NCI-H146 treated with DMSO at 0.1 percent for 48 hours (cell line): ENCODE measurements at regions not wholly inside any gene's neighbourhood (a gene's known extent, or its start where the extent isn't known, plus 50 kb on each side); places are given as distances from the start of the nearest gene placed in this dataset.

Experiments
- DNase-seq: peaks from one replicate; lab custom pipeline; 2025; ENCODE audit not compliant: unreplicated experiment; lab: John Stamatoyannopoulos, UW

DNA sequence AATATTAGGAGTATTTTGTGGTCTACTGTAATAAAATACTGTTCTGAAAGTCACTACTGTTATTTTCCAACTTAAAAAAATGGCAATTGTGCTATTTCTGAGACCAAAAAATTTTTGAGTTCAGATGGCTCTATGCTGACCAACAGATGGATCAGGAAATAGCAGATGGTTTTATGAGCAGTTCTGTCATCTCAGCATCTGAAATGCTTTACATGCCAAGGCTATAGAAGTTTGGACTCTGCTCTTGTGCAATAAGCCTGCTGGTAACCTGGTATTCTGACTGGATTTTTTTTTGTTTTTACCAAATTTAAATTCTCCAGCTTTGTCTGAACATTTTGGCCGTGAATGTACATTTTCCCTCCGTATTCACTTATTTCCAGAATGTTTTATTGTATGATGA is 1127.5 kb downstream of the GRIK2 start:
- no peak for DNase-seq

DNA sequence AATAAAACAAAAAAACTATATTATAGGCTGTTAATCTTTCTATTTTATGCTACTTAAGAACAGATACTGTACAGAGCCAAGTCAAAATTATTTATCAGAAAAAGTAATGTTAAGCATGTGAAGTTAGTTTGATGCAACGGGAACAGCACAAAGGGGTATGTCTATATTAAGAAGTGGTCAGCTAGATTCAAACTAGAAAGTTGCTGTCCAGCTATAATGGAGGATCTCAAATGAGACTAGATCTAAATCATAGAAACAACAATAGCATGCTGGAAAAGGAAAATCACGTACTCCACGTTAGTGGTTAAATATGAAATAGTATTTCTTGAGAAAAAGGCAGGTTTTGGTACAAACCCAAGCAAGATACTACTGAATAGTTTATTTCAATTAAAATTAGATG is 1124.0 kb downstream of the GRIK2 start:
- no peak for DNase-seq

DNA sequence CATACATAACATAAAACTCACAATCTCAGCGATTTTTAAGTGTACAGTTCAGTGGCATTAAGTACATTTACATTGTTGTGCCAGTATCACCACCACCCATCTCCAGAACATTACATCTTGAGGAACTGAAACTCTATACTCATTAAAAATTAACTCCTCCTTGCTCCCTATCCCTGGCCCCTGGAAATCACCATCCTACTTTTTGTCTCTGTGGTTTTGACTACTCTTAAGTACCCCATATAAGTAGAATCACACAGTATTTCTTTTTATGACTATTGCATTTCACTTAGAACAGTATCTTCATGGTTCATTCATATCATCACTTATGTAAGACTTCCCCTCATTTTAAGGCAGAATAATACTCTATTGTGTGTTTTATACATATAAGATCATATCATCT is 1108.1 kb downstream of the GRIK2 start:
- no peak for DNase-seq

DNA sequence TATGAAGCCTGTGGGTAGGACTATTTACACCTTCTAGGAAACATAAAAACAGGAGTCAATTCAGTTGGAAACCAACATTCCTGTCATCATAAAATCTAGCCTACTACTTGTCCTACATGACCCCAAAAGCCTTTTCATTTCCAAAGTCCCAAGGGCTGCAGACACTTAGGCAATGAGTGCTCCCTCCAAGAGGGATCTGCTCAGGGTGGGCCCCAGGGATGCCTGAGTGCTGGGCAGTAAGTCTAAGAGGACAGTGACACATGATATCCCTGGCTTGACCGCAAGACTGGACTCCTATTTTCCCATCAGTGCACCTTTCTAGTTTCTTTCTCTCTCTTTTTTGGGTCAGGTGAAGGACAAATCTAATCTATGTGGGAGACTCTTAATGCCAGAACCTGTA is 1101.3 kb downstream of the GRIK2 start:
- no peak for DNase-seq

DNA sequence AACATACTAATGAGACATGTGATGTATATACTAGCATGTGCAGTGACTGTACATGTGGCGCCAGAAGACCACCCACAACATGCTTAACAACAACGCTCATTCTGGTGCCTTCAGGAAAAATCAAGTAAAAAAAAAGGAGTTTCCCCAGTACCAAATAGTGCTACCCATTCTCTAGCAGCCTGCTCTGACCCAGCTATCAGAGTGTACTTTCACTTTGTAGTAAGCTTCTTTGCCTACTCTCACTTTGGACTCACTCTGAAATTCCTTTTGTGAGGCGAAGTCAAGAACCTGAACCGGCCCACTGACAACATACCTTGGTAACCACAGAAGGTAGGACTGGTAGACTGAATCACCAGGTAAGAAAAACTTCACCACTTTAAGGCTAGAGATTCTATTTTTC is 1100.0 kb downstream of the GRIK2 start:
- DNase-seq: no peak

DNA sequence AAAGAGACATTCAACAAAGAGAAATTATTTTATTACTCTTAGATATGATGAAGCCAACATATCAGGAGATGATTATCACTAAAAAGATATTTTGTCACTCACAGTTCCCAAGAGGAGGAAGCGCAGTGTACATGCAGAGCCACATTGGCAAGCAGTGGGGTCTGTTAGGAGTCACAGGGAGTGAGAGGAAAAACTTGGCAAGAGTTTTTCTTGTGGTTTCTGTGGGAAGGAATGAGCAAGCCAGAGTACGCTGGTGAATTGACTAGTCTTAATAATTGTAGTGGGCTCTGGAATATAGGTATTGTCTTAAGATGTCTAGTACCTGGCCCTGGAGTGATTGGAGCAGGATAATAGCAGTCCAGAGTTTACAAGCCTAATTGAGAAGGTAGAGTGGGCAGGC is 1095.2 kb downstream of the GRIK2 start:
- no peak for DNase-seq

DNA sequence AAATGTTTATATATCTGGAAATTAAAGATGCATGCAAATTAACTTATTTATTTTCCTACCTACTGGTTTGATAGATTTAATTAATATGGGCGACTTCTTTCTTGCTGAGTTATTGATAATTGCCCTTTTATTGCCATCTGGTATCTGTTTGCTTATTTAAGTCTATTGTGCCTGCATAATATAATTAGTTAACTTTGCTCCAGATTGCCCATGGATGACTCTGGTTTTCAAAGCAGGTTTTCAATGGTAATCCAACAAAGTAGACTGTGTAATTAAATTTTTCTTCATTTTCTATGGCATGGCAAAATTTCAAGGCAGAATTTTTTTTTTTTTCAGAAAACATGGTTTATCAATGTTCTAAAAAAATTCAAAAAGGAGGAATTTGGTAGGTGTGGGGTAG is 1092.0 kb downstream of the GRIK2 start:
- no peak for DNase-seq

DNA sequence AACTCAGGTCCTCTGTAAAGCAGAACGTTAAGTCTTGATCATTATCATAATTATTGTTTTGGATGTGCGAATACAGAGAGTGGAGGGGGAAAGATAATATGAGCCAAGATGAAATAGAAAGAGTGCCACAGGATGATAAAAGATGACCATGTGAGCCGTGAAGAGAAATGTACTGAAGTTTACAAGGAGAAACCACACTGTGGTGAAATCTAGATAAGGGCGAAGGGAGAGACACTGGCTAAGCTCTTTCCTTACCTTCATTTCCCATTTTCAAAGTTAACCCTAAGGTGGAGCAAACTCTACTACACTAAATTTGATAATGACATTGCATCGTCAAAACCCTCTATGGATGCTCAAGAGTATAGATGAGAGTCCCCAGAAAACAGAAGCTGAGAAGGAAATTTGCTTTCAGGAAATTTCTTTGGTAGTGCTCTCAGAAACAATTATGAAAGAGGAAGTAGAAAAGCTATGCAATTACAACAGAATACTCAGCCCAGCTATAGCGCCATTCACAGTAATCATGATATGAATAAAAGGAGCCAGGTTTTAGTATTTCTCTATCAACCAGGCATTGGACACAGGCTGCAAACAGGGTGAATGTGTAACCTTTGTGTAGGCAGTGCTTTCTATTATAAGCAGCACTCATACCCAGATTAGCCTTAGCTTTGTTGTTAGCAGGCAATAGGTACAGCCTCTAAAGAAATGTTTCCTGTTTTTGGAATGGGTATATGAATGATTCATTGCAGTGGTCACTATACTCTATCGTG is 1080.7 kb downstream of the GRIK2 start:
- DNase-seq: no peak

DNA sequence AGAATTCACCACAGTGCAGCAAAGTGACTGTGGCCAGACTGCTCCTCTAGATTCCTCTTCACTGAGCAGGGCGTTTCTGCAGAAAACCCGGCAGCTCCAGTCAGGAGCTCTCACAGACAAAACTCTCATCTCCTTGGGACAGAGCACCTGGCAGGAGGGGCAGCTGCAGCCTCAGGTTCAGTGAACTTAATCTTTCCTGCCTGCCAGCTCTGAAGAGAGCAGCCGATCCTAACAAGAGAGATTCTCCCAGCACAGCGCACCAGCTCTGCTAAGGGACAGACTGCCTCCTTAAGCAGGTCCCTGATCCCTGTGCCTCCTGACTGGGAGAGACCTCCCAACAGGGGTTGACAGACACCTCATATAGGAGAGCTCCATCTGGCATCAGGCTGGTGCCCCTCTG is 1065.5 kb downstream of the GRIK2 start:
- DNase-seq: no peak

DNA sequence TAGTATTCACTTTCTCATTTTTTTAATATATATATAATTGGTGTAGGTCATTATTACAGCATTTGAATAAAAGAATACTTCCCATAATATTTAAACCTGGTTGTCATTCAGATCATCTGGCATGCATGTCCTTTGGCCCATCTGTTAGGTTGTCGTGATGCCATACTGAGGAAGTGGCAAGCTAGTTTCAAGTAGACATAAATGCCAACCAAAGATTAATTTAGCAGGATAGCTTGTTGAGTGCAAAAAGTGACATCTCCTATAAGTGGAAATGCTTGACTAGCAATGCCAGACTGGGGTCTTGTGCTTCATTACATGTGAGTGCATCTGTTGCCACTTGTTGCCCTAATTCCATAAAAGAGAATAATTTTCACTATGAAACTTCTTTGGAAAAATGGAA is 1044.7 kb downstream of the GRIK2 start:
- no peak for DNase-seq

DNA sequence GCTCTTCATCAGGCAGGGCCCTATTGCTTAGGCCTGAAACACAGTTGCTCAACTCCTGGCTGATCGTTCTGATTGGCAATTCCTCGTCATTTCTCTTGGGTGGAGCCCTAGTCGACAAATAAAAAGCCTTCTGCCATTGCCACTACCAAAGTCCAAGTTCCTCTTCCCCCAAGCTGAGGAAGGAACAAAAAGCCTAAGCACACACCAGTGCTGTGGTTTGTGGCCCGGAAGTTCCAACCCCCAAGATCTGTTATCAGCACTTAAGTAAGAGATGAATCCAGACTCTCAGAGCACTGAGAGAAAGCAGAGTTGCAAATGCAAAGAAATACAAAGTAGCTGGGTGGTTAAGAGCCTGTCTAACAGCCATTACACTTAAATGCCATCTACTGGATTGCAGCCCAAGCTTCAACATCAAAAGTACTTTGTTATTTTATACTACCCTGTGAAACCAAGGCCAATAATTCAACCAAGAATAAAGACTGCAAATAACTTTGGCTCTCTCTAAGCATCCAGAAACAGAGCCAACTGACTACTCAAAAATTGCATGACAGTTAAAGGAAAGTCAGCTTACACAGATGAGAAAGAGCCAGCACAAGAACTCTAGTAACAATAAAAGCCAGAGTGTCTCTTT is 1024.0 kb downstream of the GRIK2 start:
- no peak for DNase-seq

DNA sequence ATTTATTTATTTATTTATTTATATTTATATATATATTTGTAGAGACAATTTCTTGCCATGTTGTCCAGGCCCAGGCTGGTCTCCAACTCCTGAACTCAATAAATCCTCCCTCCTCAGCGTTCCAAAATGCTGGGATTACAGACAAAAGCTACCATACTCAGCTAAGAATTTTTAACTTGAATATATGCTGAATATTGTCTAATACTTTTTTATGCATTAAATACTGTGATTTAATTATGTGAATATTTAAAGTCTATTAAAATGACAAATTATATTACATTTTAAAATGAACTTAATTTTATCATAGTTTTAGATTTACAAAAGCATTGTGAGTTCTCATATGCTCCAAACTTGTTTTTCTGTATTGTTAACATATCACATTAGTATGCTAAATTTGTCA is 1022.4 kb downstream of the GRIK2 start:
- no peak for DNase-seq

DNA sequence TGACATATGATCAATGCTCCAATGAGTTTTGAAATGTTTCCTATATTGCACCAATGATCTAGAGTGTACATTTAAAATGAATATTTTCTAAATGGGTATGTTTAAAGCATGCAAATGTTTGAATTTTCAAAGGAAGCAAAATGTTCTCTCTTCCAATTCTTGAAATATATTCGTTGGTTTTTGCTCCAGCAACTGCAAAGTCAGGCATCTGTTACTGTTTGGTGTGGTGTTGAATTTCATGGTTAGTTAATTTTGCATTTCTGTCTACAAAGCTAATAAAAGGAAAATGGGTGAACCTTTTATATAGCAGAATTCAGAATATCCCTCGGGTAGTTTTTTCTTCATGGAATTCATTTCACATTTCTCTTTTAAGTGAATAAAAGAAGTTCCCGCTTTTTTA is 1018.3 kb downstream of the GRIK2 start:
- DNase-seq: no peak

DNA sequence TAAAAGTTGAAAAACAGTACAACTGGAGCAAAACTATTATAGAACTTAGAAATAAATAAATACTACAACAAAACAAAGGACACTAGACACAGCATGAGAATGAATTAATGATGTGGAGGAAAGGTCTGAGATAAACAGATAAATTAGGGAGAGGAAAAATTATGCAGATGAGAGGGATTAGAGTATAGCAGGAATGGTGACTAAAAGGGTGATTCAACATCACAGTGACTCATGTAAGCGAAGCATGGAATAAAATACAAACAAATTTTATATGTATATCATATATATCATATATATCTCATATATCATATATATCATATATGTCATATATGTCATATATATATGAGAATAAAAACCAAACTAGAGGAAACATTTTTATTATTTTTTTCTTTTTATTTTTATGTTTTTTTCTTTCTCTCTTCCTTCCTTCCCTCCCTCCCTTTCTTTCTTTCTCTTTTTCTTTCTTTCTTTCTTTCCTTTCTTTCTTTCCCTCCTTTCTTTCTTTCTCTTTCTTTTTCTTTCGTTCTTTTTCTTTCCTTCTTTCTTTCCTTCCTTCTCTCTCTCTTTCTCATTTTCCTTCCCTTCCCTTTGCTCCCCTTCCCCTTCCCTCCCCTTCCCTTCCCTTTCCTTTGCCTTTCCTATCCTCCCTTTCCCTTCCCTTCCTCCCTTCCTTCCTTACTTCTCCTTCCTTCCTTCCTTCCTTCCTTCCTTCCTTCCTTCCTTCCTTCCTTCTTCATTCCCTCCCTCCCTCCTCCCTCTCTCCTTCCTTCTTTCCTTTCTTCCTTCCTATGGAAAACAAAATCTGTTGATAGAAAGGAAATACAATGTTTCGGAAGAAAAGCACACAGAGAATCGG is 1014.6 kb downstream of the GRIK2 start:
- DNase-seq: no peak

DNA sequence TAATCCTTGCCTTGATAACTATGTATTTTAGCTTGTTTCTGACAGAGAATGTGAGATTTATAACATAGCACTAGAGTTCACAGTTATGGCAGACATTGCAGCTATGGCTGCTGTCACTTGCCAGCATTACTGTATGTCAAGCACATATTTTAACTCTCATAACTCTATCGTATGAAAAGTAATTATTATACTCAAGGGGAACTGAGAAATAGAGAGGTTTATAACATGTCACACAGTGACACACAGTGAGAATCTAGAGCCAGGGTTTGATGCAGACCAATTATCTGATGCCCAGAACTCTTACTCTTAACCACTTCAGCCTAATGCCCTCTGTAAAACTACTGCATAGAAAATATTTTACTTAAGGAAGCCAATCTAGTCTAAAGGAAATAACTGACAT is 1012.4 kb downstream of the GRIK2 start:
- no peak for DNase-seq

DNA sequence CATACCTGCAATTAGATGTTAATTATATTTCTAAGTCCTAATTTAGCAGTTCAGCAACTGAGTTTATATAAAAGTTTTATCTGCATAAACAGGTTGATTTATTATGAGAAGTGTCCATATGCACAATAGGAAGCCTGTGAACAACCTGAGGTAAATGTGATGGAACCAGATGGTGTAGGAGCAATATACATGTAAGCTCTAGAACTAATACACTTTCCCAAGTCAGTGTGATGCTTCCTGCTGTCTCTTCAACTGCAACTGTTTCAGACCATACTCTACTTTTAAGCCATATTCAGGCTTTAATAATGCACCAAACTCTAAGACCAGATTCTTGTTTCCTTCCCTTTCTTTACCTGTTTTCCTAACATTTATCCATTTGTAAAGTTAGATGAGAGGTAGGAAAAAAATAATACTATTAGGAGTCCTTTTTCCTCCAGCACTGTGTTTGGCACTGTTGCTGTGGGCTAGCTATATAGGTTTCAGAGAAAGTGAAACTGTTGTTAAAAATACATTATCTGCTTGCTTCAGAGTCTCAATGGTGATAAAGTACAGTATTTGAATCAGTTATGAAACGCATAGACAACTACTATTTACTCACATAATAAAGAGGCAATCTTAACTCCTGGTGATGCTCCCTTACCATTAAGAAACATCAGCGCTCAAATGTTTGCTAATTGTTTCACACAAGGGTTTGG is 1009.3 kb downstream of the GRIK2 start:
- no peak for DNase-seq

DNA sequence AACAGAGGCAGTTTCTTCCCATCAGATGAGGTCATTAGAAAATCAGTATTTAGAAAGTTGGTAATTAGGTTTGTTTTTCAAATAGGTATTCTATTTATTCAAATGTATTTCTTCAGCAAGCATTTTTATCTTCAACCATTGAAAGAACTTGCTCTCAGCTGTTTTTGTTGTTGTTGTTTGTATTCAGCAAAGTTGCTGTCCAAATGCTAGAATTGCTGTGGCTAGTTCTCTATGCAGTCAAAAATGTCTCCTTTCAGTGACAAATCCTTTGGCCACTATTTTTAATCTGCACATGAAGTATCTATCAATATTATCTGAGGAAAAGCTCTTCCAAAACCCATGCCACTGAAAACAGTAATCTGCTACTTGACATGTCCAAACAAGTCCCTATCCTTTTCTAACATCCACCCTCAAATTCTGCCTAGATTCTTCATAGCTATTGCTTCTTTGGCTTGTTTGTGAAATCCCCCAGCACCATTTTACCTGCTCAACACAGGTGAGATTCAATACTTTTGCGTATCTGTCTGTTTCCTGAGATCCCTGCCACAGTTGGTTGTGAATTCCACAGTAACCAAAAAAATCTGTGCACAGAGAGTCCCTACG is 1005.4 kb downstream of the GRIK2 start:
- DNase-seq: no peak

DNA sequence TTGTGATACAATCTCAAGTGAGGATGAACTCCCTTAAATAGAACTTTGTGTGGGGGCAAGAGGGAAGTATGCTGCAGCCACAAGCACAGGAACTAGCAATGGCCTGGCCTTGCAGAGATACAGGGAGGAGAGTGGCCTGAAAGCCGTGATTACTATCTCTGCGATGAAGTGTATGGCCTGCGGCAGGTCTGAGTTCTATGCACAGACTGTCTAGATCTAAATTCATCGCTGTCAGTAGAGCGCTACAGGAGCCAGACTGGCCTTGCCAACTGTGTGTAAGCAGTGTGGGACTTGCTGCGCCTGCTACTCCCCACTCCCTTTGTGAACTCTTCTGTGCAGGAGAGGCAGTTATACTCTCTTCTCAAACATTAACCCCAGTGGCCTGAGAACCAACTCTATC is 997.0 kb downstream of the GRIK2 start:
- no peak for DNase-seq

DNA sequence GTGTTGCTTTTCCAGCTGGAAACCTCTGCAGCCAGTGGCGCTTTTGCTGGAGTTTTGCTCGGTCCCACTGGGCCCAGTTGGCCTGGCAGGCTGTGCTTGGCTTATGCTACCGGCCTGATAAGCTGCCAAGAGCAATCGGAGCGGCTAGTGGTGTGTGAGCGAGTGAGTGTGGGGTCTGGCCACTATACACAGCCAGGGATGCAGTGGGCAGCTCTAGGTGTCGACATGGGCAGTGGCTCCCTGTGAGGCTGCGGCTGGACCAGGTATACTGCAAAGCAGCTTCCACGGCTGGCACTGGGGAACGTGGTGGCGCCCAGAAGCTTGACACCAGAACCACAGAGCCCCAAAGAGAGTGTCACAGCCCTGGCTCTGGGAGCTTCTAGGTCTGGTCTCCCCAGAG is 996.5 kb downstream of the GRIK2 start:
- DNase-seq: no peak

DNA sequence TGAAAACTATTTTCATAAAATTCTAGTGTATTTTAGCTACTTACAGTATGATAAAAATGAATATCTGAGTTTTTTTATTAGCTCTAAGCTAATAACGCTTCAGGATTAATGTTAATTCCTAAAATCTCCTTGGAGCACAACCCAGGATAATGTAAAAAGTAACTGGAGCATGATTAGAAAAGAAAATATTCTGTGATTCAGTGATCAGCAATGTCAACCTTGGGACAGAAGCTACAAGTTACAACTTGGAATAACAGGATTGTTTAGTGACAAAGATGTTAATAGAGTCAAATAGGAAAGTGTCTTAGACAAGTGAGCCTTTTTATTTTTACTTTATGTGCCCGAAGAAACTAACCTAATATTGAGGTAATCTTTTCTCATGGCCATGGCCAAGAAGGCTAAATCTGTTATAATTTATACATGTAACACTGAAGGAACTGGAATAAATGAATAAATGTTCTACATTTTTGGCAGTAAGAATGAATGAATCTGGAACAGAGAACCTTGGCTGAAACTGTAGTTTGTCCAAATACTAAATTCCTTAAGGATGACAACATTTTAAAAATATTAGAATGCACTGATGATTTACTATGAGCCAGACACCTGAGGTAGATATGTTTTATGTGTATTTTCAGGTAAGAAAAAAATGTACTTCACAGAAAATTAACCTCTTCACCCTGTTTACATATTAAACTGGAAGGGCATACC is 994.0 kb downstream of the GRIK2 start:
- DNase-seq: no peak
